Gastroesophageal sphincter (tissue), 3 donors: ENCODE measurements at regions not wholly inside any gene's neighbourhood (a gene's known extent, or its start where the extent isn't known, plus 50 kb on each side); places are given as distances from the start of the nearest gene placed in this dataset.

Experiments used
- EP300 ChIP-seq: sonication (generic); formaldehyde crosslinking; IDR thresholded peaks from one replicate; pipeline ENCODE4 v1.6.1; 2017; ENCODE audit warnings: antibody characterized with exemption, mild to moderate bottlenecking
- TF ChIP-seq, protein P1 (sequence below), 4 experiments: fragments of 200-600 bp in 2 of 4; fragments of 450-650 bp in 2 of 4; sonication (generic) in 1 of 4; IDR thresholded peaks; one replicate each; pipeline ENCODE4 v1.5.1; 2017 to 2019; ENCODE audit warnings: antibody characterized with exemption in 4 of 4, mild to moderate bottlenecking in 2 of 4, moderate library complexity in 2 of 4

DNA sequence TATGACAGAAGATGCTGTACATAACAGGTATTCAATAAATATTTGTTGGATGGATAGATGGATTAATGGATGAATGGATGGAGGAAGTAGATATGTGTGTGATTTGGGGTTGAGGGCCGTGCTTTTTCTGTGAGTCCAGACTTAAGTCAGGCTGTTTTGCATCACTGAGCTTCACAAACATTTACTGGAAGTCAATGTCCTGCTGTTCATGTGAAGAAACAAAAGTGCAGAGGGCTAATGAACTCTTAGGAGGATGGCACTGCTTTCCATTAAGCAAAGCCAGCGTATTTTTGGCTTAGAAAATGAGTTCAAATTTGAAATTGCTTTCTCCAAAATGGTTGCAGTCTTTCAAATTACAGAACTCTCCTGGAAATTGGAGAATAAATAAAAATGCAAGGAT, 260.6 kb upstream of the SASH1 start:
- TF ChIP-seq EP300 = no peak
- TF ChIP-seq, protein P1, sequence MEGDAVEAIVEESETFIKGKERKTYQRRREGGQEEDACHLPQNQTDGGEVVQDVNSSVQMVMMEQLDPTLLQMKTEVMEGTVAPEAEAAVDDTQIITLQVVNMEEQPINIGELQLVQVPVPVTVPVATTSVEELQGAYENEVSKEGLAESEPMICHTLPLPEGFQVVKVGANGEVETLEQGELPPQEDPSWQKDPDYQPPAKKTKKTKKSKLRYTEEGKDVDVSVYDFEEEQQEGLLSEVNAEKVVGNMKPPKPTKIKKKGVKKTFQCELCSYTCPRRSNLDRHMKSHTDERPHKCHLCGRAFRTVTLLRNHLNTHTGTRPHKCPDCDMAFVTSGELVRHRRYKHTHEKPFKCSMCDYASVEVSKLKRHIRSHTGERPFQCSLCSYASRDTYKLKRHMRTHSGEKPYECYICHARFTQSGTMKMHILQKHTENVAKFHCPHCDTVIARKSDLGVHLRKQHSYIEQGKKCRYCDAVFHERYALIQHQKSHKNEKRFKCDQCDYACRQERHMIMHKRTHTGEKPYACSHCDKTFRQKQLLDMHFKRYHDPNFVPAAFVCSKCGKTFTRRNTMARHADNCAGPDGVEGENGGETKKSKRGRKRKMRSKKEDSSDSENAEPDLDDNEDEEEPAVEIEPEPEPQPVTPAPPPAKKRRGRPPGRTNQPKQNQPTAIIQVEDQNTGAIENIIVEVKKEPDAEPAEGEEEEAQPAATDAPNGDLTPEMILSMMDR (IDR thresholded peaks at IDR 0.05) = no peak
